ENCODE measurements at regions not wholly inside any gene's neighbourhood (a gene's known extent, or its start where the extent isn't known, plus 50 kb on each side); places are given as distances from the start of the nearest gene placed in this dataset.

GRCh38 chr2:198698230-198698629, 759.5 kb downstream of the SATB2 start:
- no peak for DNase-seq

GRCh38 chr2:198697794-198698193, 759.9 kb downstream of the SATB2 start:
- DNase-seq = no peak

- DNase-seq = no peak
These were observed 760.5 kb downstream of the SATB2 start for GRCh38 chr2:198697218-198697617.

- DNase-seq = no peak
These were observed 761.9 kb downstream of the SATB2 start for GRCh38 chr2:198695879-198696278.

- DNase-seq = no peak
These were observed 764.7 kb downstream of the SATB2 start for GRCh38 chr2:198692907-198693510.

GRCh38 chr2:198691236-198691635, 766.5 kb downstream of the SATB2 start:
- DNase-seq = no peak

GRCh38 chr2:198664321-198664720, 793.4 kb downstream of the SATB2 start:
- no peak for DNase-seq

- DNase-seq = no peak
These were observed 794.8 kb downstream of the SATB2 start for GRCh38 chr2:198662905-198663304.

- no peak for DNase-seq
These were observed 797.2 kb downstream of the SATB2 start for GRCh38 chr2:198660501-198660900.

GRCh38 chr2:198659096-198659870, 798.5 kb downstream of the SATB2 start:
- no peak for DNase-seq

- no peak for DNase-seq
These were observed 800.1 kb downstream of the SATB2 start for GRCh38 chr2:198657512-198658121.

- no peak for DNase-seq
These were observed 800.9 kb downstream of the SATB2 start for GRCh38 chr2:198656869-198657268.

- no peak for DNase-seq
These were observed 803.1 kb downstream of the SATB2 start for GRCh38 chr2:198654646-198655045.

GRCh38 chr2:198653311-198653710, 804.4 kb downstream of the SATB2 start:
- DNase-seq = no peak

GRCh38 chr2:198652461-198652860, 805.3 kb downstream of the SATB2 start:
- no peak for DNase-seq

- DNase-seq = no peak
These were observed 811.9 kb downstream of the SATB2 start for GRCh38 chr2:198645816-198646215.

- no peak for DNase-seq
These were observed 816.6 kb downstream of the SATB2 start for GRCh38 chr2:198641161-198641560.

GRCh38 chr2:198640463-198640862, 817.3 kb downstream of the SATB2 start:
- no peak for DNase-seq

GRCh38 chr2:198639580-198639979, 818.2 kb downstream of the SATB2 start:
- no peak for DNase-seq

- no peak for DNase-seq
These were observed 819.2 kb downstream of the SATB2 start for GRCh38 chr2:198638577-198638976.

GRCh38 chr2:198630384-198630783, 826.0 kb downstream of the PLCL1 start:
- DNase-seq = no peak

- no peak for DNase-seq
These were observed 824.2 kb downstream of the PLCL1 start for GRCh38 chr2:198628596-198628995.

GRCh38 chr2:198622986-198623730, 818.8 kb downstream of the PLCL1 start:
- DNase-seq = no peak

- no peak for DNase-seq
These were observed 811.6 kb downstream of the PLCL1 start for GRCh38 chr2:198615972-198616371.

Measured in activated CD4-positive, alpha-beta T cell treated with anti-CD3 and anti-CD28 coated beads, Interleukin-2, amount 50 U/mL, for 4 hours (primary cell).